ENCODE measurements at regions not wholly inside any gene's neighbourhood (a gene's known extent, or its start where the extent isn't known, plus 50 kb on each side); places are given as distances from the start of the nearest gene placed in this dataset.

GRCh38 chr1:30088594-30088993, 634.8 kb downstream of the MATN1 start:
- no peak for DNase-seq (ENCODE audit: low read depth in 1 of 2, low spot score in 1 of 2)
- TF ChIP-seq HEYL (CRISPR knock-in tag; IDR thresholded peaks at IDR 0.05) (no peak), SREBF2 (IDR thresholded peaks at IDR 0.05) (no peak), CHD2 (IDR thresholded peaks at IDR 0.05; ENCODE audit: low read length, partially characterized antibody) (no peak), GATA3 (IDR thresholded peaks at IDR 0.05; ENCODE audit: borderline replicate concordance) (no peak), JUN (IDR thresholded peaks at IDR 0.05) (no peak), RCOR1 (IDR thresholded peaks at IDR 0.05; ENCODE audit: low read depth, low read length) (no peak), POLR2A (IDR thresholded peaks at IDR 0.05; ENCODE audit: low read length) (no peak), MYC (IDR thresholded peaks at IDR 0.05; ENCODE audit: borderline replicate concordance, low read length) (no peak), PHF8 (IDR thresholded peaks at IDR 0.05; ENCODE audit: borderline replicate concordance, low read depth) (no peak), FOSB (CRISPR knock-in tag; IDR thresholded peaks at IDR 0.05) (no peak), CBX2 (IDR thresholded peaks at IDR 0.05; ENCODE audit: borderline replicate concordance, low read depth) (no peak), RARB (CRISPR knock-in tag; IDR thresholded peaks at IDR 0.05) (no peak), JUNB (IDR thresholded peaks at IDR 0.05) (no peak), ZFP36 (IDR thresholded peaks at IDR 0.05; ENCODE audit: borderline replicate concordance, partially characterized antibody) (no peak), RFX5 (IDR thresholded peaks at IDR 0.05) (no peak)
- TF ChIP-seq, protein P1, sequence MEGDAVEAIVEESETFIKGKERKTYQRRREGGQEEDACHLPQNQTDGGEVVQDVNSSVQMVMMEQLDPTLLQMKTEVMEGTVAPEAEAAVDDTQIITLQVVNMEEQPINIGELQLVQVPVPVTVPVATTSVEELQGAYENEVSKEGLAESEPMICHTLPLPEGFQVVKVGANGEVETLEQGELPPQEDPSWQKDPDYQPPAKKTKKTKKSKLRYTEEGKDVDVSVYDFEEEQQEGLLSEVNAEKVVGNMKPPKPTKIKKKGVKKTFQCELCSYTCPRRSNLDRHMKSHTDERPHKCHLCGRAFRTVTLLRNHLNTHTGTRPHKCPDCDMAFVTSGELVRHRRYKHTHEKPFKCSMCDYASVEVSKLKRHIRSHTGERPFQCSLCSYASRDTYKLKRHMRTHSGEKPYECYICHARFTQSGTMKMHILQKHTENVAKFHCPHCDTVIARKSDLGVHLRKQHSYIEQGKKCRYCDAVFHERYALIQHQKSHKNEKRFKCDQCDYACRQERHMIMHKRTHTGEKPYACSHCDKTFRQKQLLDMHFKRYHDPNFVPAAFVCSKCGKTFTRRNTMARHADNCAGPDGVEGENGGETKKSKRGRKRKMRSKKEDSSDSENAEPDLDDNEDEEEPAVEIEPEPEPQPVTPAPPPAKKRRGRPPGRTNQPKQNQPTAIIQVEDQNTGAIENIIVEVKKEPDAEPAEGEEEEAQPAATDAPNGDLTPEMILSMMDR (IDR thresholded peaks at IDR 0.05) = no peak
- TF ChIP-seq, protein P2, sequence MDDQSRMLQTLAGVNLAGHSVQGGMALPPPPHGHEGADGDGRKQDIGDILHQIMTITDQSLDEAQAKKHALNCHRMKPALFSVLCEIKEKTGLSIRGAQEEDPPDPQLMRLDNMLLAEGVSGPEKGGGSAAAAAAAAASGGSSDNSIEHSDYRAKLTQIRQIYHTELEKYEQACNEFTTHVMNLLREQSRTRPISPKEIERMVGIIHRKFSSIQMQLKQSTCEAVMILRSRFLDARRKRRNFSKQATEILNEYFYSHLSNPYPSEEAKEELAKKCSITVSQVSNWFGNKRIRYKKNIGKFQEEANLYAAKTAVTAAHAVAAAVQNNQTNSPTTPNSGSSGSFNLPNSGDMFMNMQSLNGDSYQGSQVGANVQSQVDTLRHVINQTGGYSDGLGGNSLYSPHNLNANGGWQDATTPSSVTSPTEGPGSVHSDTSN (IDR thresholded peaks at IDR 0.05) = no peak
- FAIRE-seq = no peak
- POLR2A ChIA-PET = no interaction called here
- Histone ChIP-seq H3K27ac (no peak overlapping the region), H3K4me1 (peaks cover 22% of the 10 kb centered on the region), H3K9me3 (peaks cover 6% of the 10 kb centered on the region; the same call in 2 of the 3 replicates), H3K4me3 (no peak overlapping the region), H3K4me2 (no peak overlapping the region)
- WGBS (ENCODE audit: missing lambda C conversion rate) = 72% methylated on average over 9 of the region's 10 CpGs
- CTCF ChIA-PET = no interaction called here
- ATAC-seq = no peak

DNA sequence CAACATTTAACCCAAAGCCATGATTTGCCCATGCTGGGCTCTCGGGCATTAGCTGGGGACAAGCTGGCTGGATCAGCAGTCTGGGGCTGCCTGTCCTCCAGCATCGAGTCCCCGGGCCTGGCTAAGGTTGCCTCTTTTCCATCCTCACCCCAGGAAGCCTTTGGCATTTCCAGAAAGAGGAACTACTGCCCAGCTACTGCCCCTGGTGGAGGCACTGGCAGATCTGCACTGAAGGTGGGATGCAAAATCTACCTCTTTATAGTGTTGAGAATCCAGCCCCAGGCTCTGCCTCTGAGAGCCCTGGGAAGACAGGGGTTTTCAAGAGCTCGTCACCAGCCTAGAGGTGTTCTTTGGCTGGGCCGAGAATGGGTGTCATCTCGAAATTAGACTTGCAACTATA, 635.9 kb downstream of the MATN1 start:
- Histone ChIP-seq H3K27ac (no peak overlapping the region), H3K9me3 (peaks cover 5% of the 10 kb centered on the region; the same call in 2 of the 3 replicates), H3K4me2 (no peak overlapping the region), H3K4me1 (peaks cover 28% of the 10 kb centered on the region), H3K4me3 (no peak overlapping the region)
- WGBS (ENCODE audit: missing lambda C conversion rate) = 13% methylated on average over 6 of the region's 6 CpGs
- TF ChIP-seq HEYL (CRISPR knock-in tag; IDR thresholded peaks at IDR 0.05) (no peak), TP53 (CRISPR knock-in tag; IDR thresholded peaks at IDR 0.05) (no peak), FOXS1 (CRISPR knock-in tag; IDR thresholded peaks at IDR 0.05) (no peak), RNF2 (IDR thresholded peaks at IDR 0.05; ENCODE audit: borderline replicate concordance, low read depth) (no peak), EHMT2 (IDR thresholded peaks at IDR 0.05; ENCODE audit: low read depth) (no peak), TFCP2L1 (CRISPR knock-in tag; IDR thresholded peaks at IDR 0.05) (no peak), ESRRA (IDR thresholded peaks at IDR 0.05; ENCODE audit: borderline replicate concordance, low read length) (no peak), HOXB5 (CRISPR knock-in tag; IDR thresholded peaks at IDR 0.05) (no peak), EP300 (IDR thresholded peaks at IDR 0.05) (no peak), CBX2 (IDR thresholded peaks at IDR 0.05; ENCODE audit: borderline replicate concordance, low read depth) (no peak), ZSCAN20 (CRISPR knock-in tag; IDR thresholded peaks at IDR 0.05) (no peak), BHLHE40 (IDR thresholded peaks at IDR 0.05; ENCODE audit: low read depth, low read length) (no peak), EHF (CRISPR knock-in tag; IDR thresholded peaks at IDR 0.05) (no peak), CEBPB (IDR thresholded peaks at IDR 0.05) (no peak), ZFP36 (IDR thresholded peaks at IDR 0.05; ENCODE audit: borderline replicate concordance, partially characterized antibody) (no peak)
- TF ChIP-seq, protein P2 (IDR thresholded peaks at IDR 0.05) = no peak
- ChIA-PET CTCF (interaction anchor here (0.6 to 2.1 kb wide), 16 partner anchors 8 to 931 kb away, joined by 3 to 7 read pairs (median 3); no protein-coding TSS in a partner anchor), POLR2A (no interaction called here)
- ATAC-seq (peak; percentile 59 to 65; a peak in 4 of 6 replicates), DNase-seq (ENCODE audit: low read depth in 1 of 2, low spot score in 1 of 2) (peak; percentile 21 to 23), FAIRE-seq (no peak)
